ENCODE measurements at regions not wholly inside any gene's neighbourhood (a gene's known extent, or its start where the extent isn't known, plus 50 kb on each side); places are given as distances from the start of the nearest gene placed in this dataset.

DNA sequence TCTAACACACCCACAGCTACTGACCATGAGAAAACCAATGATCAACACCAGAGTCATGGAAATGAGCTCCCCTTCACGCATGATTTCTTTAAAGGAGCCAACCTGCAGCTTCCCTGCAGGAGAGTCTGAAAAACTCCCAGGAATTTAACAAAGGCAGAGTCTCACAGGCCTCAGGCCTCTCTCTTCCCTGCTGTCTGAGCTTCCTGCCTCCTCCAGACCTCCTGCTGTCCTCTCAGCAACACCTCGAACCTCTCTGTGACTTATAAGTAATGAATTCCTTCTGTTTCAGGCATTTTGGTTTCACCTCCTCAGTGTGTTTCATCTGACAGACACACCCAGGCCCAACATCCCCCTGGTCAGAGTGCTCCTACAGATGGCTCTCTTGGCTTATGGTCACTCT, 1044.4 kb downstream of the UQCRFS1 start:
- no peak for TF ChIP-seq MYC (IDR thresholded peaks at IDR 0.05; ENCODE audit: low read depth, low read length)
- TF ChIP-seq POLR2A (IDR thresholded peaks at IDR 0.05; ENCODE audit: extremely low read depth, insufficient read length) = no peak
- no peak overlapping the region for H3K4me3 ChIP-seq (ENCODE audit: low read depth, low read length)
- DNase-seq (ENCODE audit: low read depth) = no peak

DNA sequence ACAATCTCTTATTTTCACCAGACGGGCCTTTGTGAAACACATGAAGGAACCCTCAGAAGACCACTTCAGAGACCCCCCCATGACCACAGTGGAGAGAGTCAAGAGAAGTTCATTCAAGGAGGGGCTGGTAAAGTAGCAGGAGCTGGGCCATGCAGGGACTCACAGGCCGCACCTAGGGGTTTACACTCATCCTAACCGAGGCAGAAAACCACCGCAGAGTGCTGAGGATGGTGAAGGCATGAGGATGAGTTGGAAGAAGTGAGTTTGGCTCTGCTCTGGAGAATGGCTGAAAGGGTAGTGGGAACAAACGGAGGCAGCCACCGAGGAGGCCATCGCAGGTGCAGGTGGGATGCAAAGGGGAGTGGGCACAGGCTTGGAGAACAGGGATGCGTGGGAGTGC, 1046.9 kb downstream of the UQCRFS1 start:
- TF ChIP-seq MYC (IDR thresholded peaks at IDR 0.05; ENCODE audit: low read depth, low read length) (no peak), POLR2A (IDR thresholded peaks at IDR 0.05; ENCODE audit: extremely low read depth, insufficient read length) (no peak)
- TF ChIP-seq, protein P1, sequence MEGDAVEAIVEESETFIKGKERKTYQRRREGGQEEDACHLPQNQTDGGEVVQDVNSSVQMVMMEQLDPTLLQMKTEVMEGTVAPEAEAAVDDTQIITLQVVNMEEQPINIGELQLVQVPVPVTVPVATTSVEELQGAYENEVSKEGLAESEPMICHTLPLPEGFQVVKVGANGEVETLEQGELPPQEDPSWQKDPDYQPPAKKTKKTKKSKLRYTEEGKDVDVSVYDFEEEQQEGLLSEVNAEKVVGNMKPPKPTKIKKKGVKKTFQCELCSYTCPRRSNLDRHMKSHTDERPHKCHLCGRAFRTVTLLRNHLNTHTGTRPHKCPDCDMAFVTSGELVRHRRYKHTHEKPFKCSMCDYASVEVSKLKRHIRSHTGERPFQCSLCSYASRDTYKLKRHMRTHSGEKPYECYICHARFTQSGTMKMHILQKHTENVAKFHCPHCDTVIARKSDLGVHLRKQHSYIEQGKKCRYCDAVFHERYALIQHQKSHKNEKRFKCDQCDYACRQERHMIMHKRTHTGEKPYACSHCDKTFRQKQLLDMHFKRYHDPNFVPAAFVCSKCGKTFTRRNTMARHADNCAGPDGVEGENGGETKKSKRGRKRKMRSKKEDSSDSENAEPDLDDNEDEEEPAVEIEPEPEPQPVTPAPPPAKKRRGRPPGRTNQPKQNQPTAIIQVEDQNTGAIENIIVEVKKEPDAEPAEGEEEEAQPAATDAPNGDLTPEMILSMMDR (IDR thresholded peaks at IDR 0.05; ENCODE audit: low read depth, low read length) = no peak
- TF ChIP-seq, protein P2, sequence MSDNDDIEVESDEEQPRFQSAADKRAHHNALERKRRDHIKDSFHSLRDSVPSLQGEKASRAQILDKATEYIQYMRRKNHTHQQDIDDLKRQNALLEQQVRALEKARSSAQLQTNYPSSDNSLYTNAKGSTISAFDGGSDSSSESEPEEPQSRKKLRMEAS (IDR thresholded peaks at IDR 0.05; ENCODE audit: low read depth, low read length) = no peak
- no peak for DNase-seq (ENCODE audit: low read depth)
- H3K4me3 ChIP-seq (ENCODE audit: low read depth, low read length) = no peak overlapping the region

DNA sequence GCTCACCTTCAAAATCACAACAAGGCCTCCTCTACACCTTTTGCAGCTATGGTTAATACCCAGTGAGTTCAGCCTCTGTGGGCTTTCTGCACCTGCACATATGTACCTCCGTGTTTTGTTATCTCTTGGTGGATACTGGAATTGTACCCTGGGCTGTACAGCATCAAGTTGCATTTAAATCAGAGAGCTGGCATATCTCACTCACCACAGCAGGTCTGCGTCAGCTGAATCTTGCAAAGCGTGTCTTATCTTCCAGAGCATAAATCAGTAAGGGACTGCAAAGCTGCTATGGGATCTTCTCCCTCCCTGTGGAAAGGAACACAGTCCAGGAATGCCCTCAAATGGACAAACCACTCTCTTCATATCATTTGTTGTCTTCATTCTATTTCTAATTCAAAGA, 1048.7 kb downstream of the UQCRFS1 start:
- TF ChIP-seq POLR2A (IDR thresholded peaks at IDR 0.05; ENCODE audit: extremely low read depth, insufficient read length) (no peak), MYC (IDR thresholded peaks at IDR 0.05; ENCODE audit: low read depth, low read length) (no peak)
- TF ChIP-seq, protein P1 (IDR thresholded peaks at IDR 0.05; ENCODE audit: low read depth, low read length) = no peak
- TF ChIP-seq, protein P2 (IDR thresholded peaks at IDR 0.05; ENCODE audit: low read depth, low read length) = no peak
- H3K4me3 ChIP-seq (ENCODE audit: low read depth, low read length) = no peak overlapping the region
- no peak for DNase-seq (ENCODE audit: low read depth)

DNA sequence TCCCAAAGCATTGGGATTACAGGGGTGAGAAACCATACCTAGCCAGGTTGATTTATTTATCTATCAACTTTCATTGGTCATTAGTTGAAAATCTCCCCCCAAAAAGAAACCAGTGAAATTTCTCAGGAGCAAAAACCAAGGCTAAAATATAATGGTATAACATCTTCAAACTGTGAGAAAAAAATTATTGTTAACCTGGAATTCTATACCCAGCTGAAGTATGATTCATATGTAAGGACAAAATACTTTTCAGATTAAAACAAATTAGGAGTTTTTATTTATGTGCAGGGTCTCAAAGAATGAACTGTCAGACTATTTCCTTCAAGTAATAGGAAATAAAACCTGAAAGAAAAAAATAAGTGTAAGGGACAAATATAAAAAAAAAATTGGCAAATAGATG, 1053.9 kb downstream of the UQCRFS1 start:
- TF ChIP-seq, protein P1 (IDR thresholded peaks at IDR 0.05; ENCODE audit: low read depth, low read length) = no peak
- no peak for TF ChIP-seq MYC (IDR thresholded peaks at IDR 0.05; ENCODE audit: low read depth, low read length)
- TF ChIP-seq, protein P2 (IDR thresholded peaks at IDR 0.05; ENCODE audit: low read depth, low read length) = no peak
- no peak for TF ChIP-seq POLR2A (IDR thresholded peaks at IDR 0.05; ENCODE audit: extremely low read depth, insufficient read length)
- no peak overlapping the region for H3K4me3 ChIP-seq (ENCODE audit: low read depth, low read length)
- no peak for DNase-seq (ENCODE audit: low read depth)

DNA sequence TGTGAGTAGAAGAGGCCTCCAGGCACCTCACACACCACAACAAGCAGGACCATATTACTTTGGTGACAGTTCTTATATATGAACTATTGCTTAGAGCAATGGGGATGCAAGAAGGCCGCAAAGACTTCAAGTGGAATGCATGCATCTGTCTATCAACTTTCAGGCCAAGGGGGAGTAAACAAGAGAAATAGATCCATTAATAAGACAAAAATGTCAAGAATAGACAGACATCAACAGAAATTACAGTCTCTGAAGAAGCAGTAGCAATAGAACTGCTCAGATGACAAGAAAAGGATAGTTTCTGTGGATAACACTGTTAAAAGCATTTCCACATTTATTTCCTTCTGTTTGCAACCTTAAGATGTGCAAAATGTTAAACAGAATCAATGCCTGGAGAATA, 1057.7 kb downstream of the UQCRFS1 start:
- DNase-seq (ENCODE audit: low read depth) = no peak
- no peak overlapping the region for H3K4me3 ChIP-seq (ENCODE audit: low read depth, low read length)

DNA sequence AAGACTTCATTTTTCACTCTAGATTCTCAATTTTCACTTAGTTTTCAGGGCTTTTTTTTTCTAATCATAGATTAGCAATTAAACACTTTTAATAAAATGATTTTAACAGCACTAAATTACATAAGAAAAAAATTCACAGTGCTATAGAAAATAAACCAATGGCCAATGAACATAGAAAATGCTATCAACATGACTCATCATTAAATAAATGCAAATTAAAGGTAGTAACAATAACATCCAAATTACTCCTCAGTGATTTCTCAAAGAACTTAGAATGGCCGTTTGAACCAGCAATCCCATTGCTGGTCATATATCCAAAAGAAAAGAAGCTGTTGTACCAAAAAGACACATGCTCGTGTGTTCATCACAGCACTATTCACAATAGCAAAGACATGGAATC, 1058.9 kb downstream of the UQCRFS1 start:
- no peak for DNase-seq (ENCODE audit: low read depth)
- TF ChIP-seq POLR2A (IDR thresholded peaks at IDR 0.05; ENCODE audit: extremely low read depth, insufficient read length) = no peak
- no peak for TF ChIP-seq MYC (IDR thresholded peaks at IDR 0.05; ENCODE audit: low read depth, low read length)
- TF ChIP-seq, protein P2 (IDR thresholded peaks at IDR 0.05; ENCODE audit: low read depth, low read length) = no peak
- TF ChIP-seq, protein P1 (IDR thresholded peaks at IDR 0.05; ENCODE audit: low read depth, low read length) = no peak
- no peak overlapping the region for H3K4me3 ChIP-seq (ENCODE audit: low read depth, low read length)

More for the DNA sequence above, 1057.7 kb downstream of the UQCRFS1 start:
- TF ChIP-seq POLR2A (IDR thresholded peaks at IDR 0.05; ENCODE audit: extremely low read depth, insufficient read length) (no peak), MYC (IDR thresholded peaks at IDR 0.05; ENCODE audit: low read depth, low read length) (no peak)
- TF ChIP-seq, protein P1 (IDR thresholded peaks at IDR 0.05; ENCODE audit: low read depth, low read length) = no peak
